K562 (cell line): ENCODE measurements at regions not wholly inside any gene's neighbourhood (a gene's known extent, or its start where the extent isn't known, plus 50 kb on each side); places are given as distances from the start of the nearest gene placed in this dataset.

Experiments
- ATAC-seq: fragments of 200-7000 bp; cut with Tn5 transposase; 3 replicates; pipeline ENCODE4 v1.9.1; 2020; ENCODE audit warnings: moderate library complexity
- BruUV-seq: library from RNA; stranded (reverse); fragments of 400-500 nt; replicated peaks from 2 replicates; lab custom pipeline; 2021; lab: Mats Ljungman, UMichigan
- CTCF ChIA-PET: fragments of 300-600 bp; formaldehyde crosslinking; extraction: SDS; loops from one replicate; lab custom pipeline; 2021; ENCODE audit warnings: low intra/inter-chr PET ratio; lab: Yijun Ruan, JAX
- POLR2A ChIA-PET: fragments of 300-600, 350-650 bp; sonication (Branson Sonifier 250); formaldehyde crosslinking; extraction: SDS; loops from one replicate; lab custom pipeline; 2021; ENCODE audit warnings: antibody characterized with exemption, inconsistent platforms; lab: Yijun Ruan, JAX
- DNase-seq, 4 experiments: peaks; one replicate each; pipeline versions ENCODE4 v3.0.0 to v3.0.0-alpha.2; 2011 to 2018; ENCODE audit warnings: low spot score in 3 of 4, mixed read lengths in 3 of 4; ENCODE audit errors: extremely low read depth in 1 of 4
- FAIRE-seq: peaks from 2 replicates; lab custom pipeline; 2011; peaks lifted over from hg19 to GRCh38; lab: Jason Lieb, UNC
- H2AFZ ChIP-seq: 2 replicates; pipeline ENCODE4 v1.6.0; 2011; ENCODE audit warnings: low read depth, low read length, control low read depth, inconsistent platforms
- H3K27ac ChIP-seq: fragments of 200-600 bp; 3 replicates; pipeline ENCODE4 v1.8.0; 2011; ENCODE audit warnings: low read depth, mild to moderate bottlenecking, control low read depth, inconsistent platforms, low read length, moderate library complexity, mixed read lengths; ENCODE audit errors: extremely low read depth
- H3K27me3 ChIP-seq, 2 experiments: fragments of 300-600 bp in 1 of 2; 2 replicates in 1 of 2; 3 replicates in 1 of 2; pipeline versions ENCODE4 v1.6.0 to v1.8.0; 2011; ENCODE audit warnings: inconsistent platforms in 2 of 2, low read length in 2 of 2, mild to moderate bottlenecking in 1 of 2, mixed read lengths in 1 of 2, moderate library complexity in 1 of 2; ENCODE audit not compliant: control insufficient read depth in 2 of 2, insufficient read depth in 2 of 2
- H3K36me3 ChIP-seq: fragments of 300-600 bp; 3 replicates; pipeline ENCODE4 v1.8.0; 2011; ENCODE audit warnings: mild to moderate bottlenecking, low read length, inconsistent platforms; ENCODE audit not compliant: control insufficient read depth, insufficient read depth
- H3K4me1 ChIP-seq, 2 experiments: fragments of 200-600 bp in 1 of 2; replicated peaks in 1 of 2; 2 replicates in 1 of 2; 3 replicates in 1 of 2; pipeline versions ENCODE4 v1.5.1 to v1.8.0; 2011; ENCODE audit warnings: inconsistent platforms in 2 of 2, low read length in 2 of 2, mild to moderate bottlenecking in 1 of 2, mixed read lengths in 1 of 2, moderate library complexity in 1 of 2; ENCODE audit not compliant: control insufficient read depth in 2 of 2, insufficient read depth in 2 of 2
- H3K4me2 ChIP-seq: 2 replicates; pipeline ENCODE4 v1.6.1; 2011; ENCODE audit warnings: low read length, control low read depth, inconsistent platforms, mixed read lengths; ENCODE audit not compliant: insufficient read depth
- H3K4me3 ChIP-seq: fragments of 200-600 bp; sonication (generic), shearing (Covaris generic); 2 replicates; pipeline ENCODE4 v1.5.1; 2016; ENCODE audit warnings: control low read depth, inconsistent platforms
- H3K79me2 ChIP-seq: fragments of 200-600 bp; 3 replicates; pipeline ENCODE4 v1.8.0; 2011; ENCODE audit warnings: low read length, inconsistent platforms; ENCODE audit not compliant: control insufficient read depth, insufficient read depth
- H3K9ac ChIP-seq, 2 experiments: 2 replicates each; pipeline versions ENCODE4 v1.6.0 to v1.6.1; 2011; ENCODE audit warnings: low read depth in 2 of 2, low read length in 2 of 2, control low read depth in 1 of 2, inconsistent platforms in 1 of 2, mild to moderate bottlenecking in 1 of 2, mixed read lengths in 1 of 2; ENCODE audit not compliant: insufficient read depth in 1 of 2
- H3K9me1 ChIP-seq: one replicate; pipeline ENCODE4 v1.6.0; 2011; ENCODE audit warnings: inconsistent platforms, mild to moderate bottlenecking, low read length, moderate library complexity; ENCODE audit not compliant: control insufficient read depth, insufficient read depth
- H3K9me3 ChIP-seq: replicated peaks from 2 replicates; pipeline ENCODE4 v1.5.1; 2011; ENCODE audit warnings: low read depth, low read length, inconsistent platforms; ENCODE audit not compliant: control insufficient read depth, insufficient read depth
- H4K20me1 ChIP-seq: replicated peaks from 2 replicates; pipeline ENCODE4 v1.6.1; 2011; ENCODE audit warnings: low read length, inconsistent platforms, mixed read lengths; ENCODE audit not compliant: control insufficient read depth, insufficient read depth
- HCFC1 ChIP-seq: IDR thresholded peaks from 2 replicates; pipeline ENCODE4 v1.6.1; 2012; ENCODE audit warnings: low read depth, low read length, improper control_type of control experiment
- MED1 ChIP-seq: sonication (generic); formaldehyde crosslinking; IDR thresholded peaks from 2 replicates; pipeline ENCODE4 v1.8.1; 2023; ENCODE audit warnings: missing genetic modification reagents, borderline replicate concordance
- MTA1 ChIP-seq: fragments of 450-650 bp; IDR thresholded peaks from 2 replicates; pipeline ENCODE4 v1.6.1; 2017; ENCODE audit warnings: borderline replicate concordance
- RBFOX2 ChIP-seq: fragments of 200-400 bp; formaldehyde crosslinking; IDR thresholded peaks from 2 replicates; pipeline ENCODE4 v1.6.1; 2017; ENCODE audit warnings: low read depth, mild to moderate bottlenecking, low read length, moderate library complexity
- RBM14 ChIP-seq: fragments of 200-400 bp; formaldehyde crosslinking; IDR thresholded peaks from 2 replicates; pipeline ENCODE4 v1.6.1; 2018; ENCODE audit warnings: low read depth, mild to moderate bottlenecking, low read length, moderate library complexity, borderline replicate concordance; ENCODE audit not compliant: insufficient read depth
- SIX5 ChIP-seq, 2 experiments: IDR thresholded peaks; 2 replicates each; pipeline ENCODE4 v1.6.1; 2011; ENCODE audit warnings: low read length in 2 of 2, borderline replicate concordance in 1 of 2, low read depth in 1 of 2, mild to moderate bottlenecking in 1 of 2, moderate library complexity in 1 of 2; ENCODE audit not compliant: insufficient read depth in 1 of 2
- STAT5A ChIP-seq: IDR thresholded peaks from 2 replicates; pipeline ENCODE4 v1.6.1; 2012; ENCODE audit warnings: low read length, inconsistent platforms, borderline replicate concordance
- TAF7 ChIP-seq: fragments of 450-650 bp; IDR thresholded peaks from 2 replicates; pipeline ENCODE4 v1.6.1; 2016; ENCODE audit warnings: missing genetic modification characterization, missing compliant biosample characterization
- TBP ChIP-seq: optimal IDR thresholded peaks from 2 replicates; pipeline ENCODE3; 2011; ENCODE audit warnings: low read depth, low read length, improper control_type of control experiment
- WGBS: fragments of 100-300 bp; shearing (Covaris generic); methylation state at CpG from one replicate; pipeline ENCODE4 v1.1.6; 2016; ENCODE audit warnings: low coverage, mixed read lengths; ENCODE audit not compliant: insufficient coverage; ENCODE audit errors: missing lambda C conversion rate; 5-methylcytosine and 5-hydroxymethylcytosine counted together
- in situ Hi-C: fragments of 300-500 bp; cut with MboI; formaldehyde crosslinking; loops from 4 replicates; pipeline ENCODE4 v1.15.0; 2018; ENCODE audit warnings: inconsistent platforms, mixed read lengths
- intact Hi-C: fragments of 100-400 bp; cut with micrococcal nuclease; formaldehyde crosslinking; loops from 2 replicates; pipeline ENCODE4 v1.14.2; 2022
- TF ChIP-seq, protein P1 (sequence below), 2 experiments: fragments of 250-450 bp in 1 of 2; fragments of 450-650 bp in 1 of 2; sonication (Bioruptor Pico) in 1 of 2; IDR thresholded peaks; 2 replicates each; pipeline versions ENCODE4 v1.6.1 to v1.8.0; 2016 to 2021; ENCODE audit warnings: mild to moderate bottlenecking in 2 of 2, moderate library complexity in 2 of 2, missing compliant biosample characterization in 1 of 2, missing genetic modification characterization in 1 of 2
- TF ChIP-seq, protein P2 (sequence below): sonication (generic); formaldehyde crosslinking; IDR thresholded peaks from 2 replicates; pipeline ENCODE4 v1.8.0; 2022; ENCODE audit warnings: mild to moderate bottlenecking, missing genetic modification reagents, borderline replicate concordance
- TF ChIP-seq, protein P3 (sequence below): fragments of 200-400 bp; formaldehyde crosslinking; IDR thresholded peaks from 2 replicates; pipeline ENCODE4 v1.6.1; 2017; ENCODE audit warnings: mild to moderate bottlenecking, low read depth, low read length, moderate library complexity
- TF ChIP-seq, protein P4 (sequence below): IDR thresholded peaks from 3 replicates; pipeline ENCODE4 v1.6.1; 2011; ENCODE audit warnings: borderline replicate concordance, mild to moderate bottlenecking, moderate library complexity; ENCODE audit not compliant: insufficient read length; ENCODE audit errors: extremely low read depth

DNA sequence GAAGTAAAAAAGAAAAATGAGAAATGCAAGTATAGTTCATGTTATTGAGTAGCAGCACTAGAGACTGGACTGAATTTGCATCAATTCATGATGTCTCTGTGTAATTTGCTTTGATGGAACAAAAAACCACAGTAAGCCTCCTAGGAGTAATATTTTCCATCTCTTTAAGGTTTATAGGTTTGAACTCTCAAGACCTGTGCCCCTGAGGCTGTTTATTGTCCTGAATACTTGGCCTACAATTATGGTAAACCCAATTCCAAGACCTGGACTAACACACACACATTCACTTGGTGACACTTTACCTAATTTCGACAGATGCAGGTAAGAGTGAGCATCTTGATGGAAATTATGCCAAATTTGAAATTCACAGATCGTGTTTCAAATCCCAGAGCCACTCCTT lies 71.8 kb upstream of the ZNF521 start:
- H3K27ac ChIP-seq = no peak overlapping the region
- H4K20me1 ChIP-seq = no peaks in the 10 kb centered on the region
- no peak for ATAC-seq
- no peak for TF ChIP-seq RBM14
- TF ChIP-seq, protein P1, sequence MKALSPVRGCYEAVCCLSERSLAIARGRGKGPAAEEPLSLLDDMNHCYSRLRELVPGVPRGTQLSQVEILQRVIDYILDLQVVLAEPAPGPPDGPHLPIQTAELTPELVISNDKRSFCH (CRISPR knock-in tag; IDR thresholded peaks at IDR 0.05) = no peak
- TF ChIP-seq, protein P1 (tag; IDR thresholded peaks at IDR 0.05) = no peak
- TF ChIP-seq SIX5 (IDR thresholded peaks at IDR 0.05; ENCODE audit: borderline replicate concordance in 1 of 2, insufficient read depth in 1 of 2, low read depth in 1 of 2, low read length in 2 of 2) = no peak
- TF ChIP-seq MTA1 = no peak
- TF ChIP-seq STAT5A = no peak
- no peak for TF ChIP-seq TBP
- TF ChIP-seq HCFC1 = no peak
- TF ChIP-seq, protein P2, sequence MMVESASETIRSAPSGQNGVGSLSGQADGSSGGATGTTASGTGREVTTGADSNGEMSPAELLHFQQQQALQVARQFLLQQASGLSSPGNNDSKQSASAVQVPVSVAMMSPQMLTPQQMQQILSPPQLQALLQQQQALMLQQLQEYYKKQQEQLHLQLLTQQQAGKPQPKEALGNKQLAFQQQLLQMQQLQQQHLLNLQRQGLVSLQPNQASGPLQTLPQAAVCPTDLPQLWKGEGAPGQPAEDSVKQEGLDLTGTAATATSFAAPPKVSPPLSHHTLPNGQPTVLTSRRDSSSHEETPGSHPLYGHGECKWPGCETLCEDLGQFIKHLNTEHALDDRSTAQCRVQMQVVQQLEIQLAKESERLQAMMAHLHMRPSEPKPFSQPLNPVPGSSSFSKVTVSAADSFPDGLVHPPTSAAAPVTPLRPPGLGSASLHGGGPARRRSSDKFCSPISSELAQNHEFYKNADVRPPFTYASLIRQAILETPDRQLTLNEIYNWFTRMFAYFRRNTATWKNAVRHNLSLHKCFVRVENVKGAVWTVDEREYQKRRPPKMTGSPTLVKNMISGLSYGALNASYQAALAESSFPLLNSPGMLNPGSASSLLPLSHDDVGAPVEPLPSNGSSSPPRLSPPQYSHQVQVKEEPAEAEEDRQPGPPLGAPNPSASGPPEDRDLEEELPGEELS (CRISPR knock-in tag) = no peak
- TF ChIP-seq, protein P3, sequence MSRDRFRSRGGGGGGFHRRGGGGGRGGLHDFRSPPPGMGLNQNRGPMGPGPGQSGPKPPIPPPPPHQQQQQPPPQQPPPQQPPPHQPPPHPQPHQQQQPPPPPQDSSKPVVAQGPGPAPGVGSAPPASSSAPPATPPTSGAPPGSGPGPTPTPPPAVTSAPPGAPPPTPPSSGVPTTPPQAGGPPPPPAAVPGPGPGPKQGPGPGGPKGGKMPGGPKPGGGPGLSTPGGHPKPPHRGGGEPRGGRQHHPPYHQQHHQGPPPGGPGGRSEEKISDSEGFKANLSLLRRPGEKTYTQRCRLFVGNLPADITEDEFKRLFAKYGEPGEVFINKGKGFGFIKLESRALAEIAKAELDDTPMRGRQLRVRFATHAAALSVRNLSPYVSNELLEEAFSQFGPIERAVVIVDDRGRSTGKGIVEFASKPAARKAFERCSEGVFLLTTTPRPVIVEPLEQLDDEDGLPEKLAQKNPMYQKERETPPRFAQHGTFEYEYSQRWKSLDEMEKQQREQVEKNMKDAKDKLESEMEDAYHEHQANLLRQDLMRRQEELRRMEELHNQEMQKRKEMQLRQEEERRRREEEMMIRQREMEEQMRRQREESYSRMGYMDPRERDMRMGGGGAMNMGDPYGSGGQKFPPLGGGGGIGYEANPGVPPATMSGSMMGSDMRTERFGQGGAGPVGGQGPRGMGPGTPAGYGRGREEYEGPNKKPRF = no peak
- TF ChIP-seq, protein P4, sequence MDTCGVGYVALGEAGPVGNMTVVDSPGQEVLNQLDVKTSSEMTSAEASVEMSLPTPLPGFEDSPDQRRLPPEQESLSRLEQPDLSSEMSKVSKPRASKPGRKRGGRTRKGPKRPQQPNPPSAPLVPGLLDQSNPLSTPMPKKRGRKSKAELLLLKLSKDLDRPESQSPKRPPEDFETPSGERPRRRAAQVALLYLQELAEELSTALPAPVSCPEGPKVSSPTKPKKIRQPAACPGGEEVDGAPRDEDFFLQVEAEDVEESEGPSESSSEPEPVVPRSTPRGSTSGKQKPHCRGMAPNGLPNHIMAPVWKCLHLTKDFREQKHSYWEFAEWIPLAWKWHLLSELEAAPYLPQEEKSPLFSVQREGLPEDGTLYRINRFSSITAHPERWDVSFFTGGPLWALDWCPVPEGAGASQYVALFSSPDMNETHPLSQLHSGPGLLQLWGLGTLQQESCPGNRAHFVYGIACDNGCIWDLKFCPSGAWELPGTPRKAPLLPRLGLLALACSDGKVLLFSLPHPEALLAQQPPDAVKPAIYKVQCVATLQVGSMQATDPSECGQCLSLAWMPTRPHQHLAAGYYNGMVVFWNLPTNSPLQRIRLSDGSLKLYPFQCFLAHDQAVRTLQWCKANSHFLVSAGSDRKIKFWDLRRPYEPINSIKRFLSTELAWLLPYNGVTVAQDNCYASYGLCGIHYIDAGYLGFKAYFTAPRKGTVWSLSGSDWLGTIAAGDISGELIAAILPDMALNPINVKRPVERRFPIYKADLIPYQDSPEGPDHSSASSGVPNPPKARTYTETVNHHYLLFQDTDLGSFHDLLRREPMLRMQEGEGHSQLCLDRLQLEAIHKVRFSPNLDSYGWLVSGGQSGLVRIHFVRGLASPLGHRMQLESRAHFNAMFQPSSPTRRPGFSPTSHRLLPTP = no peak
- TF ChIP-seq MED1 (CRISPR knock-in tag) = no peak
- no peak for TF ChIP-seq RBFOX2
- TF ChIP-seq TAF7 (tag) = no peak

More for the DNA sequence above, 71.8 kb upstream of the ZNF521 start:
- H3K4me2 ChIP-seq = no peak overlapping the region
- no peak for FAIRE-seq
- H2AFZ ChIP-seq = no peak overlapping the region
- no peaks in the 10 kb centered on the region for H3K4me1 ChIP-seq
- H3K9ac ChIP-seq = no peak overlapping the region
- H3K79me2 ChIP-seq = no peaks in the 10 kb centered on the region
- ChIA-PET CTCF (no interaction called here), POLR2A (no interaction called here)
- no peaks in the 10 kb centered on the region for H3K9me3 ChIP-seq
- no peaks in the 10 kb centered on the region for H3K9me1 ChIP-seq
- 0% methylated on average over 2 of the region's 2 CpGs for WGBS
- no peaks in the 10 kb centered on the region for H3K36me3 ChIP-seq
- DNase-seq = no peak
- BruUV-seq = no TSS peak
- intact Hi-C loops (no loop called here), in situ Hi-C loops (no loop called here)
- H3K27me3 ChIP-seq = no peaks in the 10 kb centered on the region
- H3K4me3 ChIP-seq = no peak overlapping the region
